ENCODE measurements at regions not wholly inside any gene's neighbourhood (a gene's known extent, or its start where the extent isn't known, plus 50 kb on each side); places are given as distances from the start of the nearest gene placed in this dataset.
"Not testable (repeated sequence)": the region's sequence is repeated elsewhere in the genome, so short reads cannot be mapped to it uniquely, and the experiment has no call there.

DNA sequence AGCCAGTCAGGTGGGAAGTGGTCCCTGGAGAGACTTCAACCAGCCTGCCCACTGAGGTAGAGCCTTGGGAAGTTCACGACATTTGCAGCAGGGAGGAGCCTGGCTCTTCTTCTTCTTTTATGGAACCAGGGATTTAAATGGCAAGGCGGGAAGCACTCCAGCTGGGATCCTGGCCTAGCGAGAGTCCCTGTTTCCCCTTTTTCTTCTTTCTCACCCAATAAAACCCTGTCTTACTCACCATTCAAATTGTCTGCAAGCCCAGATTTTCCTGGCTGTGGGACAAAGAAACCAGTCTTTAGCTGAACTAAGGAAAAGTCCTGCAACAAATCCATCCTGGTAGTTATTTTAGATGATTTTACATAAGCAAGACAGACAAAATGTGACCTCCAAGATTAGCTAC is 503.7 kb downstream of the CDH10 start:
- DNase-seq (ENCODE audit: low read depth): no peak

DNA sequence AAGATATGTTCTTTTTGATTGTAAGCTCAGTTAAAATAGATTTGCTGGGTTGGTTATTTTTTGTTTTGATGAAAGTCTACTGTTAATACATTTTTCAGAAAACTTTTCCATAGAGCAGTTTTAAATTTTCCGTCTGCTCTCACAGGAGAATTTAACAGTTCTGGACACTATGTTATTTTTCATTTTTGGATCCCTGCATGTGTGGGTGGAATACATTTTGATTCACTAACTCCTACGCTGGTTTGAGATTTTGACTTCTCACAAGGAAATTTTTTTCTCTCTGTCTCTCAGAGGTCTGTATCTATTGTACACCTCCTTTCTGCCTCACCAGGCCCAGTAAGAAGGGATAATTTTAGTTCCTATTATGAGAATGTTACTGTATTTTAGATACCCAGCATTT is 502.4 kb downstream of the CDH10 start:
- DNase-seq (ENCODE audit: low read depth): no peak

DNA sequence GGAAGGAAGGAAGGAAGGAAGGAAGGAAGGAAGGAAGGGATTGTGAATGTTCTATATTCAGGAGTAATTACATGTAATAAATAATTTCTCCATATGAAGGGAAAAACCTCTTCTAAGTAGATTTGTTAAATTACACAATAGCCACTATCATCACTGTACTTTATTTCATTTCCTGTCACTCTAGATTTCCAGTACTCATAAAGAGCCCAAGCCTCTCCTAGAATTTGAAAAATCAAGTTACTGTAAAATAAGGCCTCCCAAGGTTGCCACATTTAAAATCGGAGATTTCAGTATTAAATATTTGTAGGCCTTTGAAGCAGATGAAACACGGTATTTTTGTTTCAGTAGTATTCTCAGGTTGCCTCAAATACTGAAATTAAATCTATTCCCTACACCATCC is 499.0 kb downstream of the CDH10 start:
- DNase-seq (ENCODE audit: low read depth): no peak

DNA sequence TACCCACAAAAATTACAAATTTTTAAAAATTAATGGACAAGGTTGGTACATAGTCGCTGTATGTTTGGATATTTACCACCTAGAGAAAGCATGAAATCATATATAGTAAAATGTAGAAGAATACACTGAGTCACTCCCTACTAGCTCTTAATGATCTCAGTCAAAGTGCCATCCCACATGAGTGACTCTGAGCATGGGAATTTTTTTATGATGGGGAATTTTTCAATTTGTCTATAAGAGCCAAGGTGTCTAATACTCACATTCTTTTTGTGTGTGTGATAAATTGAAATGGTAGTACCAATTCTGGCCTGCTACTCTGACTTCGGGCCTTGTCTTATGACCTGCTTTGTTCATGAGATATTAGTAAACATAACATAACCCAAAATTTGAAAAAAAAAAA is 483.2 kb downstream of the CDH10 start:
- no peak for DNase-seq (ENCODE audit: low read depth)

DNA sequence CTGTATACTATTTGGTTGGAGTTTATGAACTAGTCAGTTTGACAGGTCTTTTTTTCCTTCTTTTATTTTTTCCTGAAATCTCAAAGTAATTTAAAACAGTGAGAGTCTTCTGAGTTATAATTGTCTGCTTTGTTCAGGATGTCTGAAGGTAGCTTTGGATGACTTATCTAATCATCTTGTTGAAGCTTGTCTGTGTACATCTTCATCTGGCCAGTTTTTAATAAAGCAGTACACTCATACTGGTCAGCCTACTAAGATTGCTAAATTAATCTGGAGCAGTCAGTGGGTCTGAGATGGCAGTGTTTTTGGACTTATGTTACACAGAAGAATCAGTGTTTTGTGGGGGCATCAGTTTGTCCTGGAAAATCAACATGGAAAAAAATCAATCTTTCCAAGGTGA is 482.4 kb downstream of the CDH10 start:
- no peak for DNase-seq (ENCODE audit: low read depth)

DNA sequence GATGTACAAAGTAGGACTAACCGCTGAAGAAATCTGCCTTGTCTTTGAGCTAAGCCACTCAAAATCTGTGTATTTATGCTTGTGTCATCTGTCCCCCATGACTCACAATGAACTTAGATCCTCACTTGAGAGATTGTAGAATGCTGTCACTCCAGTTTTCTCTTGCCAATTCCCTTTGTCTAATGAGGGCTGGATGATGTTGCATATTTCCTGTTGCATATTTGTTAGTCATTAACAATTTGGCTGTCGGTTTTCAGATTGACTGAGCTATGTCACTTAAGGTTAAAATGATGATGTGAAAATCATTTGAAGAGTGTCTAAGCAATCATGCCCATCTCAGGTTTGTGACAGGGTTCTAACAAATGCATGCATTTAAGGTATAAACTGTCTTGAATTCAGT is 481.7 kb downstream of the CDH10 start:
- DNase-seq (ENCODE audit: low read depth): no peak

DNA sequence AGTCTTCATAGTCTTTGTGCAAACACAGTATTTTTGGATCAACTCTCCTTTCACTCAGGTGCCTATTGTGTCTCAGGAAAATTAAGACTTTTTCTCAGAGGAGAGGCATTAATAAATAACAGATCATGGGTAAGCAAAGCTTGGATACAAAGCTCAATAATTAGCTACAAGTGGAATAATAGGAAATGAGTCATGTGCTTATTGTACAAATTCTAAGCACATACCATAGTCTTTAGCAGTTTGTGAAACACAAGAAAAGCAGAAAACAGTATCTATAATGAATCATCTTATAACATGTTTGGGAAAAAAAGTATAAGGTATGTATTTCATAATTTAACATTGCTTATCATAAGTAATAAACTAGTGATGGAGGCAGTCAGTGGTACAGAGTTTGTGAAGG is 477.0 kb downstream of the CDH10 start:
- no peak for DNase-seq (ENCODE audit: low read depth)

DNA sequence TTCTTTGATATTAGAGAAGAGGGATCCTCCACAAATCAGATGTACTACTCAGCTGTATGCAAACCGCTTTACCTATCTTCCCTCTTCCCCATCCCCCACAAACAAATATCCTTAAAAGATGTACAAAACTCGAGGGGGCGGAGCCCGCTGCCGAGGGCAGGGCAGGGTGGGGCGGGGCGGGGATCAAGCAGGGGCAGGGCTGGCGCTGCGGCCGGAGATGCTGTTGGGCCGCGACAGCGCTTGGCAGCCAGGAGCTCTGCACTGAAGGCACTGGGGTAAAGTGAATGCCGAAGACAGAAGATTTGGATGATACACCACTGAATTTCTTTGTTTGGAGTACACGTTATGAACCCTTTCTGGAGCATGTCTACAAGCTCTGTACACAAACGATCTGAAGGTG is 474.8 kb downstream of the CDH10 start:
- DNase-seq (ENCODE audit: low read depth): no peak

DNA sequence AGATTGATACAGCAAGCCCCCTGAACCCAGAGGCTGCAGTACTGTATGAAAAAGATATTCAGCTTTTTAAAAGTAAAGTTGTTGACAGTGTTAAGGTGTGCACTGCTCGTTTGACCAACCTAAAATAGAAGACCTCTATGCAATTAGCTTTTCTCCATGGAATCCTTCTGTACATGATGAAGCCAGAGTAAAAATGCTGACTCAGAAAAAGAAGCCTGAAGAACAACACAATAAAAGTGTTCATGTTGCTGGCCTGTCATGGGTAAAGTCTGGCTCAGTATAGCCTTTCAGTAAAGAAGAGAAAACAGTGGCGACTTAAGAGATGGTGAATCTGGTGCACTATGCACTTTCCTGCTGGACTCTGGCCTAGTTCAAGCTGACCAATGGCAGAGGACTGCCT is 473.8 kb downstream of the CDH10 start:
- not testable (repeated sequence) for DNase-seq (ENCODE audit: low read depth)

DNA sequence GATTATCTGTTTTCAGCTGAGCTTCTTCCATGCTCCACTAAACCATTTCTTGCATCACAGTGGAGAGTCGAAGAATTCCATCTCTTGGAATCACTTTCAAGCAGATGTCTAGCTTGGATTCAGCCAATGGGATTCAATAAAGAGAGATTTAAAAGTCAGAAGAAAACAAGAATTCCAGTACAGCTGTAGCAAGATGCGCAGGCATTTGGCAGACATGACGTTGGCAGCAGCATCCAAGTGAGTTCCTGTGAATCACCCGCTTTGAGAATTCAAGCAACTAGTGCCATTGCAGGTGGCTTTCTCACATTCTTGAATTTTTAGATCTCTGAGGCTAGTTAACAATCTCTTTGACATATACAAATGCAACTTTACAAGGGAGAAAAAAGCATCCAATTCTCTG is 467.0 kb downstream of the CDH10 start:
- no peak for DNase-seq (ENCODE audit: low read depth)

DNA sequence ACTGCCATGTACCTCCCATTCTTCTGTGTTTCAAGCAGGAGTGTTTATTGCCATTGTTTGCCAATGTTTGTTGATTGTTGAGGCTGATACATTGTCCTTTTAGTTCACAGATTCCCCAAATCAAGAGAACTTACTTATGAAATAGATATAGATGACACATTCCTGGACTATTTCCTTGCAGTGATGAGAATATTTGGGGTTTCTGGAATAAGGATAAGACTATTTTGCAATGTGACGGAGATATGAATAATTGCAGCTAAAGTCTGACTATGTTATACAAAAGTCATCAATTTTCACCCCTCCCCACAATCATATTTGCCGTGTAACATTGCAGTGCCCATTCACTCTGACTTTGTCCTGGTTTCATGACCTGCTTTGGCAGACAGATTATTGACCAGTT is 460.8 kb downstream of the CDH10 start:
- DNase-seq (ENCODE audit: low read depth): no peak

DNA sequence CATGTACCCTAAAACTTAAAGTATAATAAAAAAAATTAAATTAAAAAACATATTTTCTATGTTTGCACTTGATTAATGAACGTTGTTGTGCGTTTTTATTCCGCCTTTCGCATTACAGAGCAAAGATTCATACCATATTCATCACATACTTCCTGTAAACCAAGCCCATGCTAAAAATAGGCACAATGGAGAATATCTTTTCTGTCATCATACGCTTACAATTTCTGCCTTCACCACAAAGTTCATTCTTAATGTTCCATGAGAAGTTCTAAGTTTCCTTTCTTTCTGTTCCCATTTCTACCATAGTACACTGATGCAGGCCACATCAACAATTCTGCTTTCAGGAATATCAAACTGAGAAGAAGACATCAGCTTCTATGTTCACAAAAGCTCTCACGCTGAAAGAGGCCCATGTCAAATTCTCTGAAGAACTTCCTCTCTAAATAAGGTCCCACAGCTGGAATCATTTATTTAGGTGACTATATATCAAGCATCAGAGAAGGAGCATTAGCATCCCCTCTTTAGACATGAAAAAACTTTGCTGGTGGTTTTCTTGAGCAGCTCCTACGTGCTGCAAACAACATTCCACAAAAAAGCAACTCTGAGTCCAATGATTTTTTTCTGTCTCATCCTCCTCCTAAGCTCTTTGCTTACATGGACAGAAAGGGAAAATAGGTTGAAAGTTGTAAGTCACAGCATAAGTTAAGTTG is 456.4 kb downstream of the CDH10 start:
- DNase-seq (ENCODE audit: low read depth): no peak

DNA sequence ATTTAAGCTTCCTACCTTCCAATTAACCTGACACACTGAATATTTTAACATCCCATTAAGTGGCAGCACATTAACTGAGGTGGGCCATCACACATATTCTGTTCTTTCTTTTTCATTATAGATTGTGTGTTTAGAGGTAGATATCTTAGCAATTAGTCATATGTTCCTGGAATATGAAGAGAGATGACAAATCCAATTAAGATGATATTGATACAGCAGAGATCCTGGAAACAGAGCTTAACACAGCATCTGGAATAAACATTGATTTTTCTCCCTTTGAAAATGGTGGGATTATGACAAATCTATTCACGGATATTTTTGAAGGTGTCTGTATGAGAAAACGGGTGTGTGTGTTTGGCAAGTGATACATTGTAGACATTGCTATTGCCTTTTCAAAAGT is 448.0 kb downstream of the CDH10 start:
- no peak for DNase-seq (ENCODE audit: low read depth)

DNA sequence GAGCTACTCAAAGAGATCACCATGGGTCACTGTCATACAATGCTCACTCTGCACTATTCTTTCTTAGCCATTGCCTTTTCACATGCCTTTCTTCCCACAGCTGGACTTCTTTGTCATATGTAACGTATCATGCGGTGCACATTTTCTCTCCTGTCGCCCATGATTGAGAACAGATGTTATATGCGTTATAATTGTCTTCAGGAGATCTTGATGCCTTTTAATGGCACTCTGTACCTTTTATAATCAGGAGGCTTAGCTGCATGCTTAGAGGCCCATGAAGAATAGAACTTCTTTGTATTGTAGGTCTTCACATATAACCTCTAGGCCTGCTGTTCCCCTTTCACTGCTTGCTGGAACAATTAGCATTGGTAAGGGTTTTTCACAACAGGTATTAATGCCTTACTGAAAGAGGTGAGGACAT is 436.1 kb downstream of the CDH10 start:
- DNase-seq (ENCODE audit: low read depth): no peak

DNA sequence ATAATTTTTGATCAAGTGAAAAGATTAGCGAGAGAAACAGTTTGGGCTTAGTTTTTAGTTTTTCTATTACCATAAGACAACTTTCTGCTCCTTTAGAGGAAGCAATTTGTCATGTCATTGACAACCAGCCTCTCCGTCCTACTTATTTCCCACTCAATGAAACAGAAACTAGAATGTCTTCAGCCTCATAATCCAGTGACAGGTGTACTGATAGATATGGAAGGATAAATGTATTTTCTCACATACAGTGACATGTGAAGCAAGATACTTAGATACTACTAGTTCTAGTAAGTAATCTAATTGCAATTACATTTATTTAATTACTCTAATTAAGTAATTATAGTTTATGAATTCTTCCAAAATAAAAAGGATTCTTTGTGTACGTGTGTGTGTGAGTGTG is 429.7 kb downstream of the CDH10 start:
- no peak for DNase-seq (ENCODE audit: low read depth)

DNA sequence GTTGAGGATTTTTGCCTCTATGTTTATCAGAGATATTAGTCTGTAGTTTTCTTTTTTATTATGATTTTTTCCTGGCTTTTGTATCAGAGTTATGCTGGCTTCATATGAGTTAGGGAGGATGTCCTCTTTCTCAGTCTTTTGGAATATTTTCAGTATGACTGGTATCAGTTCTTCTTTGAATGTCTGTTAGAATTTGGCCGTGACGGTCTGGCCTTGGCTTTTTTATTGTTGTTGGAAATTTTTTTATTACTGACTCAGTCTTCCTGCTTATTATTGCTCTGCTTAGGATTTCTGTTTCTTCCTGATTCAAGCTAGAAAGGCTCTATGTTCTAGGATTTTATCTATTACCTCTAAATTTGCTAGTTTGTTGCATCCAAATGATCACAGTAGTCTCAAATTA is 421.9 kb downstream of the CDH10 start:
- no peak for DNase-seq (ENCODE audit: low read depth)

DNA sequence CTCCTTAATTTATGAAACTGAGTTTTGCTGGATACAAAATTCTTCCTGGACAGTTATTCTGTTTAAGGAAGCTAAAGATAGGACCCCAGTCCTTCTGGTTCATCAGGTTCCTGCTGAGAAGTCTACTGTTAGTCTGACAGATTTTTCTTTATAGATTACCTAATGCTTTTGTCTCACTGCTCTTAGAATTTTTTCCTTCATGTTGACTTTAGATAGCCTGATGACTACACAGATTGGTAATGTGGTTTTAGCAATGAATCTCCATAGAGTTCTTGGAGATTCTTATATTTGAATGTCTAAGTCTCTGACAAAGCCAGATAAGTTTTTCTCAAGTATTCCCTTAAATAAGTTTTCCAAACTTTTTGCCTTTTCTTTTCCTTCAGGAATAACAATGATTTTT is 419.7 kb downstream of the CDH10 start:
- DNase-seq (ENCODE audit: low read depth): no peak

DNA sequence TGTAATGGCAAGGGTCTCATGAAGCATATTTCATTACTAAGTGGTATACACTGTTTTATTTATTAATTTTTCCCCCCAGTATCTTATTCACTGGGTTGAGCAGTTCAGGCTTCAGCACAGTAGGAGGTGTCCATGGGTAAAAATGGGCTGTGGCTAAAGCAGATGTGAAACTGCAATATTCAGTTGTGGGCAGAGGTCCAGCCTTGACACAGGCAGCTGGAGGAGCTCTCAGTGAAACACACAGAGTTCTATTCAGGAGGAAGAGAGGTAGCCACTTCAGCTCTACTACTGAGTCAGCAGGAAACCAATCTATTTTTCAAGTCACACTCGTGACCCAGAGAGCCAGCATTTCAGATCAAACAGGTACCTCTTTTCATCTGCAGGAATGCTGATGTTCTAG is 418.3 kb downstream of the CDH10 start:
- DNase-seq (ENCODE audit: low read depth): no peak

DNA sequence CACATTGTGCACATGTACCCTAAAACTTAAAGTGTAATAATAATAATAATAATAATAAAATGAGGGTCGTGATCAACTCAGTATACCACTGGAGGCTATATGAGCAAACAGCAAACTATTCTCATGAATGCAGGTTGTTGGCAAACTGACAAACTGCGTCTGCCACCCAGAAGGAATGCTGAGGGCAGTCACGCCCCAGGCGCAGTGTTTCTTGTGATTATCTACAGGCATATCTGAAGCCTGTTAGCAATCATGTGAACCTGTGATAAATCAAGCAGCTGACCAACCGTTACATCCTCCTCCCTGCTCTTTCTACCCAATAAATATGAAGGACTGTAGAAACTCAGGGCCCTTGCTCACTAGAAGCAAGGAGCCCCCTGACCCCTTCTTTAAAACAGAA is 416.9 kb downstream of the CDH10 start:
- DNase-seq (ENCODE audit: low read depth): not testable (repeated sequence)

DNA sequence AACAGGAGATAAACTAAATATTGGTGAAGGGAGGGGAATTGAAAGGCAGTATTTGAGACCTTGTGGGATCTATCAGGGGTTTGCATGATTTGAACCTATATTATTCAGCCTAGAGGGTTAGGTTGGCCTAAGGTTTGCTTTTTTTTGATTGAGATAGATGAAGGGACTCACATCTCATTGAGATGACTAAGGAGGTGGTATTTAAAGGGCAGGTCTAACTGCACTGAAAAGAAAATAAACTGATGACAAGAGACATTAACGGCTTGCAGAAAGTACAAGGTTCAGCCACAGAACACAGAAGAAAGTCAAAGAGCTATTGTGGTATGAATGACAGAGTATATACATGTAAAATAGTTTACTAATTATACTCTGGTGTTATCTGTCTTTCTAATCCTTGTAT is 412.7 kb downstream of the CDH10 start:
- DNase-seq (ENCODE audit: low read depth): no peak

DNA sequence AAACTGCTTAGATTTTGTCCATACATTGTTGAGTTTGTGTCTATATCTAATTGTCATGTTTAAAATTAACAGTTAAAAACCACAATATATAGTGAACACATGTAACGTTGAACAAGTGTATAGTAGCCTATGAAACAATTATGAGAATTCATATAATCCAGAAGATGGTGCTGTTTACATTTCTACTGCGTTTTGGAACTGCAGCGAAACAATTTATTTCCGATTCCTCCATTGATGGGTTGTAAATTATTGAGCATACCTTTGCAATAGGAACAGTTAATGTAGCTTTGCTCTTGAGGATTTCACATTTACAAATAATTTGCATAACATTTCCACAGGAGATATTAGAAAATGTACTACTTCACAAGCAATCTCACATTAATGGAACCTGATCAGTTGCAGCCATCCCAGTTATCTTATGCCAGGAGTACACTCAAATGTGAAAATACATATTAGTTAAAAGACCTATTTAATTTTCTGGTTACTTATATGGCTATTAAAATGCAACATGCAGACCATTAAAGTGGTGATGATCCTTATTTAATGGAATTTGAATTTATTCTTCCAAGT is 411.8 kb downstream of the CDH10 start:
- no peak for DNase-seq (ENCODE audit: low read depth)

DNA sequence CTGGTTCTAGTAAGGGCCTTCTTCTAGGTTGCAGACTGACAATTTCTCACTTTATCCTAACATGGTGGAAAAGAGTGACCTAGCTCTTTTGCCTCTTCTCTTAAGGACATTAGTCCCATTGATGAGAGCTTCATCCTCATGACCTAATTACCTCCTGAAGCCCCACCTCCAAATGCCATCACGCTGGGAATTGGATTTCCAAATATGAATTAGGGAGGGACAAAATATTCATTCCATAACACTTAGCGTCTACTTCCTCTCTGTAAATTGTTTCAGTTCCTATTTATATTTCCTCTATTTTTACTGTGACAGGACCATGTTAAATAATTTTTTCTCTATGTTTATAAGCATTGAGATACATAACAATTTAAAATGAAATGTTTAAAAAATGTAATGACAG is 408.8 kb downstream of the CDH10 start:
- DNase-seq (ENCODE audit: low read depth): no peak

DNA sequence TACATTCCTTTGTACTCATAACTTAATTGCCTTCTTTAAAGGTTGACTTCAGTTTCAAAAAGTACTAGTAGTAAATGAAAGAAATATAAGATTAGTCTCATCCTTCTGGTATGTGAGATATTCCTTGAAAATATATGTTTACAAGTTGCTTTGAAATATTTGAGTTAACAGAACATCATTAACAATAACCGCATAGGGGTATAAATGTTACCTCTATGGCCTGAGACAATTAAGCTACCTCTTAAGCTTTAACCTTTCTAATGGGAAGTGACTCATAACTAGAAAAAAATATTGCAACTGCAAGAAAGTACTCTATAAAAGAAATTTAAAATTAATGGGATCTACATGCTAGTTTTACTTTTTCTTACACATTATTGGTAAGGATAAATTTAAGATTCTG is 399.0 kb downstream of the CDH10 start:
- DNase-seq (ENCODE audit: low read depth): no peak

DNA sequence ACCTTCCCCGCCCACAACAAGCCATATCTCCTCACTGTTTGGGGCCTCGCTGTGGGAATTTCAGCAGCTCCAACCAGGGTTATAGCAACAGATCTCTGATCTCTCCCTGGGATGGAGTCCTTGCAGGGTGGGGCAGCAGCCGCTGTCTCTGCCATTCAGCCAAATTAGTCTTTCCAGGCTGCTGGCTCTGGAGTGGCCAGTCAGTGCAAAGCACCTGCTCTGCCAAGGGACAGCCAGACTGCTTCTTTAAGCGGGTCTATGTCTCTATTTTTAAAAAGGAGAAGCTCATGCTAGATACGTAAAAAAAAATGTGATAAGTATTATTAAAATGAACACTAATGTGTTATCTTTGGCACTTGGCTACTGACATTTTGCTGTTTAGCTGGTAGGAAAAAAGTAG is 380.2 kb downstream of the CDH10 start:
- no peak for DNase-seq (ENCODE audit: low read depth)

Measured in activated T-cell treated with anti-CD3 and anti-CD28 coated beads for 48 hours (primary cell).